K562 (cell line): ENCODE measurements at regions not wholly inside any gene's neighbourhood (a gene's known extent, or its start where the extent isn't known, plus 50 kb on each side); places are given as distances from the start of the nearest gene placed in this dataset.
A peak's percentile ranks its signal among the peaks of the same experiment; 100 is the strongest.

ENCODE experiments used
- ATAC-seq: fragments of 200-7000 bp; cut with Tn5 transposase; 3 replicates; pipeline ENCODE4 v1.9.1; 2020; ENCODE audit warnings: moderate library complexity
- BruUV-seq: library from RNA; stranded (reverse); fragments of 400-500 nt; replicated peaks from 2 replicates; lab custom pipeline; 2021; lab: Mats Ljungman, UMichigan
- CTCF ChIA-PET: fragments of 300-600 bp; formaldehyde crosslinking; extraction: SDS; loops from one replicate; lab custom pipeline; 2021; ENCODE audit warnings: low intra/inter-chr PET ratio; lab: Yijun Ruan, JAX
- POLR2A ChIA-PET: fragments of 300-600, 350-650 bp; sonication (Branson Sonifier 250); formaldehyde crosslinking; extraction: SDS; loops from one replicate; lab custom pipeline; 2021; ENCODE audit warnings: antibody characterized with exemption, inconsistent platforms; lab: Yijun Ruan, JAX
- DNase-seq, 4 experiments: peaks; one replicate each; pipeline versions ENCODE4 v3.0.0 to v3.0.0-alpha.2; 2011 to 2018; ENCODE audit warnings: low spot score in 3 of 4, mixed read lengths in 3 of 4; ENCODE audit errors: extremely low read depth in 1 of 4
- FAIRE-seq: peaks from 2 replicates; lab custom pipeline; 2011; peaks lifted over from hg19 to GRCh38; lab: Jason Lieb, UNC
- H2AFZ ChIP-seq: 2 replicates; pipeline ENCODE4 v1.6.0; 2011; ENCODE audit warnings: low read depth, low read length, control low read depth, inconsistent platforms
- H3K27ac ChIP-seq: fragments of 200-600 bp; 3 replicates; pipeline ENCODE4 v1.8.0; 2011; ENCODE audit warnings: low read depth, mild to moderate bottlenecking, control low read depth, inconsistent platforms, low read length, moderate library complexity, mixed read lengths; ENCODE audit errors: extremely low read depth
- H3K27me3 ChIP-seq, 2 experiments: fragments of 300-600 bp in 1 of 2; 2 replicates in 1 of 2; 3 replicates in 1 of 2; pipeline versions ENCODE4 v1.6.0 to v1.8.0; 2011; ENCODE audit warnings: inconsistent platforms in 2 of 2, low read length in 2 of 2, mild to moderate bottlenecking in 1 of 2, mixed read lengths in 1 of 2, moderate library complexity in 1 of 2; ENCODE audit not compliant: control insufficient read depth in 2 of 2, insufficient read depth in 2 of 2
- H3K36me3 ChIP-seq: fragments of 300-600 bp; 3 replicates; pipeline ENCODE4 v1.8.0; 2011; ENCODE audit warnings: mild to moderate bottlenecking, low read length, inconsistent platforms; ENCODE audit not compliant: control insufficient read depth, insufficient read depth
- H3K4me1 ChIP-seq, 2 experiments: fragments of 200-600 bp in 1 of 2; replicated peaks in 1 of 2; 2 replicates in 1 of 2; 3 replicates in 1 of 2; pipeline versions ENCODE4 v1.5.1 to v1.8.0; 2011; ENCODE audit warnings: inconsistent platforms in 2 of 2, low read length in 2 of 2, mild to moderate bottlenecking in 1 of 2, mixed read lengths in 1 of 2, moderate library complexity in 1 of 2; ENCODE audit not compliant: control insufficient read depth in 2 of 2, insufficient read depth in 2 of 2
- H3K4me2 ChIP-seq: 2 replicates; pipeline ENCODE4 v1.6.1; 2011; ENCODE audit warnings: low read length, control low read depth, inconsistent platforms, mixed read lengths; ENCODE audit not compliant: insufficient read depth
- H3K4me3 ChIP-seq: fragments of 200-600 bp; sonication (generic), shearing (Covaris generic); 2 replicates; pipeline ENCODE4 v1.5.1; 2016; ENCODE audit warnings: control low read depth, inconsistent platforms
- H3K79me2 ChIP-seq: fragments of 200-600 bp; 3 replicates; pipeline ENCODE4 v1.8.0; 2011; ENCODE audit warnings: low read length, inconsistent platforms; ENCODE audit not compliant: control insufficient read depth, insufficient read depth
- H3K9ac ChIP-seq, 2 experiments: 2 replicates each; pipeline versions ENCODE4 v1.6.0 to v1.6.1; 2011; ENCODE audit warnings: low read depth in 2 of 2, low read length in 2 of 2, control low read depth in 1 of 2, inconsistent platforms in 1 of 2, mild to moderate bottlenecking in 1 of 2, mixed read lengths in 1 of 2; ENCODE audit not compliant: insufficient read depth in 1 of 2
- H3K9me1 ChIP-seq: one replicate; pipeline ENCODE4 v1.6.0; 2011; ENCODE audit warnings: inconsistent platforms, mild to moderate bottlenecking, low read length, moderate library complexity; ENCODE audit not compliant: control insufficient read depth, insufficient read depth
- H3K9me3 ChIP-seq: replicated peaks from 2 replicates; pipeline ENCODE4 v1.5.1; 2011; ENCODE audit warnings: low read depth, low read length, inconsistent platforms; ENCODE audit not compliant: control insufficient read depth, insufficient read depth
- H4K20me1 ChIP-seq: replicated peaks from 2 replicates; pipeline ENCODE4 v1.6.1; 2011; ENCODE audit warnings: low read length, inconsistent platforms, mixed read lengths; ENCODE audit not compliant: control insufficient read depth, insufficient read depth
- HIVEP1 ChIP-seq: fragments of 250-450 bp; sonication (Bioruptor Pico); IDR thresholded peaks from 2 replicates; pipeline ENCODE4 v1.4.0; 2020; ENCODE audit warnings: mild to moderate bottlenecking
- WGBS: fragments of 100-300 bp; shearing (Covaris generic); methylation state at CpG from one replicate; pipeline ENCODE4 v1.1.6; 2016; ENCODE audit warnings: low coverage, mixed read lengths; ENCODE audit not compliant: insufficient coverage; ENCODE audit errors: missing lambda C conversion rate; 5-methylcytosine and 5-hydroxymethylcytosine counted together
- in situ Hi-C: fragments of 300-500 bp; cut with MboI; formaldehyde crosslinking; loops from 4 replicates; pipeline ENCODE4 v1.15.0; 2018; ENCODE audit warnings: inconsistent platforms, mixed read lengths
- intact Hi-C: fragments of 100-400 bp; cut with micrococcal nuclease; formaldehyde crosslinking; loops from 2 replicates; pipeline ENCODE4 v1.14.2; 2022
- TF ChIP-seq, protein P1 (sequence below), 2 experiments: fragments of 450-650 bp in 1 of 2; sonication (generic) in 1 of 2; formaldehyde crosslinking in 1 of 2; IDR thresholded peaks; 2 replicates each; pipeline versions ENCODE4 v1.7.1 to v1.9.0; 2016 to 2022; ENCODE audit warnings: inconsistent platforms in 1 of 2, mild to moderate bottlenecking in 1 of 2, missing genetic modification reagents in 1 of 2
- TF ChIP-seq, protein P2 (sequence below), 3 experiments: IDR thresholded peaks in 2 of 3; conservative IDR thresholded peaks in 1 of 3; 2 replicates each; pipeline ENCODE4 v1.5.1; 2011 to 2012; ENCODE audit warnings: low read length in 3 of 3, mild to moderate bottlenecking in 3 of 3, control low read depth in 2 of 3, improper control_type of control experiment in 1 of 3, inconsistent platforms in 1 of 3, low read depth in 1 of 3, mixed read lengths in 1 of 3, moderate library complexity in 1 of 3; ENCODE audit not compliant: insufficient read depth in 2 of 3

DNA sequence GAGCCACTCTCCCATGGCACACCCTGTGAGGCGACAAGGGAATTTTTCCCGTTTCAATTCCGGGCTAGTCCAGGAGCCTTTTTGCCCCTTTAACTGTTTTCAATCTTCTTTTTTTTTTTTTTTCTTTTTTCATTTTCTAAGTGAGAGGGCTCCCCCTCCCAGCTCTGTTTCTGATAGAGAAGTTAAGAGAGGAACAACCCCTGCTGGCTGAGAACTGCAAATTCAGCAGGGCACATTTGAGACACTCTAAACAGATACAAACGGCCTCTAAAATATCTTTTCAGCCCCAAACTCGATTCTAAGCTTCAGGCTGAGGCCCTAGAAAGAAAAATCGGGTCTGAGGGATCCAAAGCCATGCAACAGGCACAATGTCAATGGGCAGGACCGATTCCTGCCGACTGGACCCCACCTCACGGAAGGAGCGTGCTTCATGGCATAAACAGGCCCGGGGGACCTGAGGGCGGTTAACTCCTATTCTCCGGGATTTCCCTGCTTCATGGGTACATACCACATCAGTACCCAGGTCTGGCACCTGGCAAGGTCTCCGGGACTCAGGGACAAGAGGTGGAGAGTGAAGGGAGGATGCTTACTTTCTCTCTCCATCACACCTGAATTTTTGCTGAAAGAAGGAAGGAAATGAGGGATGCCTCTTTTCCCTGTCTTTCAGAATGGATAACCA, 627.5 kb downstream of the BUD13 start:
- 2% methylated on average over 14 of the region's 14 CpGs for WGBS
- ChIA-PET POLR2A (interaction anchor here (0.7 kb wide), 1 partner anchor 628 kb away, joined by 3 read pairs; no protein-coding TSS in a partner anchor), CTCF (no interaction called here)
- DNase-seq (no peak), FAIRE-seq (no peak), ATAC-seq (no peak)
- BruUV-seq, result no TSS peak
- H3K9ac ChIP-seq, result no peak overlapping the region
- no peaks in the 10 kb centered on the region for H3K36me3 ChIP-seq
- in situ Hi-C loops (no loop called here), intact Hi-C loops (no loop called here)
- no peak overlapping the region for H3K4me3 ChIP-seq
- H3K9me1 ChIP-seq, result no peaks in the 10 kb centered on the region
- H3K4me2 ChIP-seq, result no peak overlapping the region
- H3K27ac ChIP-seq, result no peak overlapping the region
- H3K9me3 ChIP-seq, result no peaks in the 10 kb centered on the region
- no peaks in the 10 kb centered on the region for H3K4me1 ChIP-seq
- no peak overlapping the region for H2AFZ ChIP-seq
- no peaks in the 10 kb centered on the region for H3K79me2 ChIP-seq
- H3K27me3 ChIP-seq, result peaks cover 0 to 10% of the 10 kb centered on the region in 2 experiments; a peak in 1 of 5 replicates
- TF ChIP-seq, protein P1, sequence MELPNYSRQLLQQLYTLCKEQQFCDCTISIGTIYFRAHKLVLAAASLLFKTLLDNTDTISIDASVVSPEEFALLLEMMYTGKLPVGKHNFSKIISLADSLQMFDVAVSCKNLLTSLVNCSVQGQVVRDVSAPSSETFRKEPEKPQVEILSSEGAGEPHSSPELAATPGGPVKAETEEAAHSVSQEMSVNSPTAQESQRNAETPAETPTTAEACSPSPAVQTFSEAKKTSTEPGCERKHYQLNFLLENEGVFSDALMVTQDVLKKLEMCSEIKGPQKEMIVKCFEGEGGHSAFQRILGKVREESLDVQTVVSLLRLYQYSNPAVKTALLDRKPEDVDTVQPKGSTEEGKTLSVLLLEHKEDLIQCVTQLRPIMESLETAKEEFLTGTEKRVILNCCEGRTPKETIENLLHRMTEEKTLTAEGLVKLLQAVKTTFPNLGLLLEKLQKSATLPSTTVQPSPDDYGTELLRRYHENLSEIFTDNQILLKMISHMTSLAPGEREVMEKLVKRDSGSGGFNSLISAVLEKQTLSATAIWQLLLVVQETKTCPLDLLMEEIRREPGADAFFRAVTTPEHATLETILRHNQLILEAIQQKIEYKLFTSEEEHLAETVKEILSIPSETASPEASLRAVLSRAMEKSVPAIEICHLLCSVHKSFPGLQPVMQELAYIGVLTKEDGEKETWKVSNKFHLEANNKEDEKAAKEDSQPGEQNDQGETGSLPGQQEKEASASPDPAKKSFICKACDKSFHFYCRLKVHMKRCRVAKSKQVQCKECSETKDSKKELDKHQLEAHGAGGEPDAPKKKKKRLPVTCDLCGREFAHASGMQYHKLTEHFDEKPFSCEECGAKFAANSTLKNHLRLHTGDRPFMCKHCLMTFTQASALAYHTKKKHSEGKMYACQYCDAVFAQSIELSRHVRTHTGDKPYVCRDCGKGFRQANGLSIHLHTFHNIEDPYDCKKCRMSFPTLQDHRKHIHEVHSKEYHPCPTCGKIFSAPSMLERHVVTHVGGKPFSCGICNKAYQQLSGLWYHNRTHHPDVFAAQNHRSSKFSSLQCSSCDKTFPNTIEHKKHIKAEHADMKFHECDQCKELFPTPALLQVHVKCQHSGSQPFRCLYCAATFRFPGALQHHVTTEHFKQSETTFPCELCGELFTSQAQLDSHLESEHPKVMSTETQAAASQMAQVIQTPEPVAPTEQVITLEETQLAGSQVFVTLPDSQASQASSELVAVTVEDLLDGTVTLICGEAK (IDR thresholded peaks at IDR 0.05), result no peak
- TF ChIP-seq, protein P1 (CRISPR knock-in tag; IDR thresholded peaks at IDR 0.05), result no peak
- TF ChIP-seq, protein P2, sequence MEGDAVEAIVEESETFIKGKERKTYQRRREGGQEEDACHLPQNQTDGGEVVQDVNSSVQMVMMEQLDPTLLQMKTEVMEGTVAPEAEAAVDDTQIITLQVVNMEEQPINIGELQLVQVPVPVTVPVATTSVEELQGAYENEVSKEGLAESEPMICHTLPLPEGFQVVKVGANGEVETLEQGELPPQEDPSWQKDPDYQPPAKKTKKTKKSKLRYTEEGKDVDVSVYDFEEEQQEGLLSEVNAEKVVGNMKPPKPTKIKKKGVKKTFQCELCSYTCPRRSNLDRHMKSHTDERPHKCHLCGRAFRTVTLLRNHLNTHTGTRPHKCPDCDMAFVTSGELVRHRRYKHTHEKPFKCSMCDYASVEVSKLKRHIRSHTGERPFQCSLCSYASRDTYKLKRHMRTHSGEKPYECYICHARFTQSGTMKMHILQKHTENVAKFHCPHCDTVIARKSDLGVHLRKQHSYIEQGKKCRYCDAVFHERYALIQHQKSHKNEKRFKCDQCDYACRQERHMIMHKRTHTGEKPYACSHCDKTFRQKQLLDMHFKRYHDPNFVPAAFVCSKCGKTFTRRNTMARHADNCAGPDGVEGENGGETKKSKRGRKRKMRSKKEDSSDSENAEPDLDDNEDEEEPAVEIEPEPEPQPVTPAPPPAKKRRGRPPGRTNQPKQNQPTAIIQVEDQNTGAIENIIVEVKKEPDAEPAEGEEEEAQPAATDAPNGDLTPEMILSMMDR (IDR thresholded peaks at IDR 0.05 in 2 of 3, conservative IDR thresholded peaks at IDR 0.05 in 1 of 3; ENCODE audit: insufficient read depth in 2 of 3, low read depth in 1 of 3, low read length in 3 of 3), result peak in 1 of 3 experiments; percentile 20; a peak in 1 of 6 replicates
- no peak for TF ChIP-seq HIVEP1 (CRISPR knock-in tag)
- no peaks in the 10 kb centered on the region for H4K20me1 ChIP-seq
